ENCODE measurements at regions not wholly inside any gene's neighbourhood (a gene's known extent, or its start where the extent isn't known, plus 50 kb on each side); places are given as distances from the start of the nearest gene placed in this dataset.

DNA sequence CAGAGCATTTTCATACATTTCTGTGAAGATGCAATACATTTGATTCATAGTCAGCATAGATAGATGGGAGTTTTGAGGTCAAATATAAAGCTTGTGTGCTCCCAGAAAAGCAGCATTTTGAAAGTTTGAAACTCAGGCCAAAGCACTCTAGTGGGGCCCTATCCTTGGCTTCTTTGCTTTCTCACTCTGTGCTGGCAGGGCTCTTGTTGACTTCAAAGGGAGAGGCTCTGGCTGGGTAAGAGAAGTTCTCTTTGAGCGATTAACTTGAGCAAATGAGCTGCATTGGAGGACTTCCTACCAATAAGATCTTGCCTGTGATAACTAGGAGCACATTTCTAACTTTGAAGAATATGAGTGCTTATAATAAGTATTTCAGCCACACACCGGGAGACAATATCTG, 214.0 kb upstream of the RARB start:
- in situ Hi-C loops (cut with HindIII; ENCODE audit: low sequenced_read_pairs): no loop called here
- TF ChIP-seq, protein P1, sequence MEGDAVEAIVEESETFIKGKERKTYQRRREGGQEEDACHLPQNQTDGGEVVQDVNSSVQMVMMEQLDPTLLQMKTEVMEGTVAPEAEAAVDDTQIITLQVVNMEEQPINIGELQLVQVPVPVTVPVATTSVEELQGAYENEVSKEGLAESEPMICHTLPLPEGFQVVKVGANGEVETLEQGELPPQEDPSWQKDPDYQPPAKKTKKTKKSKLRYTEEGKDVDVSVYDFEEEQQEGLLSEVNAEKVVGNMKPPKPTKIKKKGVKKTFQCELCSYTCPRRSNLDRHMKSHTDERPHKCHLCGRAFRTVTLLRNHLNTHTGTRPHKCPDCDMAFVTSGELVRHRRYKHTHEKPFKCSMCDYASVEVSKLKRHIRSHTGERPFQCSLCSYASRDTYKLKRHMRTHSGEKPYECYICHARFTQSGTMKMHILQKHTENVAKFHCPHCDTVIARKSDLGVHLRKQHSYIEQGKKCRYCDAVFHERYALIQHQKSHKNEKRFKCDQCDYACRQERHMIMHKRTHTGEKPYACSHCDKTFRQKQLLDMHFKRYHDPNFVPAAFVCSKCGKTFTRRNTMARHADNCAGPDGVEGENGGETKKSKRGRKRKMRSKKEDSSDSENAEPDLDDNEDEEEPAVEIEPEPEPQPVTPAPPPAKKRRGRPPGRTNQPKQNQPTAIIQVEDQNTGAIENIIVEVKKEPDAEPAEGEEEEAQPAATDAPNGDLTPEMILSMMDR (IDR thresholded peaks at IDR 0.05; ENCODE audit: low read depth, low read length, missing control alignments): no peak
- no peak overlapping the region for H3K4me3 ChIP-seq (ENCODE audit: low read depth, low read length)
- DNase-seq (ENCODE audit: low read depth): no peak

GRCh38 chr3:25218362-25218761, 209.7 kb upstream of the RARB start:
- in situ Hi-C loops (cut with HindIII; ENCODE audit: low sequenced_read_pairs): no loop called here
- TF ChIP-seq, protein P1 (IDR thresholded peaks at IDR 0.05; ENCODE audit: low read depth, low read length, missing control alignments): no peak
- no peak overlapping the region for H3K4me3 ChIP-seq (ENCODE audit: low read depth, low read length)
- DNase-seq (ENCODE audit: low read depth): no peak

DNA sequence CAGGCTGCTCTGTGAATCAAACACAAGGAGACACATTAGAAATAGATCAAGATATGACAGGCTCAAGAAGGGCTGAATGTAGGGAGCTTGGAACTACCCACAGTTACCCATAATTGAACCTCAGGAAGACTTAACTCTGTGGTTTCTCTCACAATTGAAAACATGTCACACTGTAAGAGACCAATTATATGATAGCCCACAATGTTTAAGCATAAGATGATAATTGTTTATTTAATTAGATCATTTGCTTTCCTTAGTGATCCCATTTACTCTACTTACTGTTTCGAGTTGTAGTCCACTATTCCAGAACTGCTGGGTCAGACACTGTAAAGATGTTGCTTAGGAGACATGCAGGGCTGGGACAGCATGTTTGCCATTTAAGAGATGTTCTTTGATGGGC, 201.3 kb upstream of the RARB start:
- no peak overlapping the region for H3K4me3 ChIP-seq (ENCODE audit: low read depth, low read length)
- TF ChIP-seq, protein P1 (IDR thresholded peaks at IDR 0.05; ENCODE audit: low read depth, low read length, missing control alignments): no peak
- in situ Hi-C loops (cut with HindIII; ENCODE audit: low sequenced_read_pairs): no loop called here
- no peak for DNase-seq (ENCODE audit: low read depth)

GRCh38 chr3:25229586-25229985, 198.5 kb upstream of the RARB start:
- no peak overlapping the region for H3K4me3 ChIP-seq (ENCODE audit: low read depth, low read length)
- TF ChIP-seq, protein P1 (IDR thresholded peaks at IDR 0.05; ENCODE audit: low read depth, low read length, missing control alignments): no peak
- DNase-seq (ENCODE audit: low read depth): no peak
- in situ Hi-C loops (cut with HindIII; ENCODE audit: low sequenced_read_pairs): no loop called here

GRCh38 chr3:25235031-25235430, 193.0 kb upstream of the RARB start:
- DNase-seq (ENCODE audit: low read depth): no peak
- in situ Hi-C loops (cut with HindIII; ENCODE audit: low sequenced_read_pairs): no loop called here
- TF ChIP-seq, protein P1 (IDR thresholded peaks at IDR 0.05; ENCODE audit: low read depth, low read length, missing control alignments): no peak
- H3K4me3 ChIP-seq (ENCODE audit: low read depth, low read length): no peak overlapping the region

DNA sequence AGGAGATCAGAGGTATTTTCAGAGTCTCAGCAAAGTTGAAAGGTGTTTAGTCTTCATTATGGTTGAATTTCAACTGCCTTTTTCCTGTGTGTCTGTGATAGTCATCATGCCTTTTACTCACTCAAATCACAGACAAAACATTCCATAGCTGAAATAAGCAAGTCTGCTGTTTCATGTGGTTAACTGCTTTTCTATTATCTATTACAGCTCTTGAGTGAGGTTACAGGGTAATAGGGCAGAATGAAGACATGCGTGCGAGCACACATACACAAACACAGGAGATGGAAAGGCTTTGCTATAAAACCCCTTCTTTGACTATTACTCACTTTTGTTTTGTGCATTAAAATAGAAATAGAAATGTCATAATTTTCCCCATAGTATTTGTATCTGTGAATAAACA, 192.6 kb upstream of the RARB start:
- no peak for DNase-seq (ENCODE audit: low read depth)
- TF ChIP-seq, protein P1 (IDR thresholded peaks at IDR 0.05; ENCODE audit: low read depth, low read length, missing control alignments): no peak
- in situ Hi-C loops (cut with HindIII; ENCODE audit: low sequenced_read_pairs): no loop called here
- no peak overlapping the region for H3K4me3 ChIP-seq (ENCODE audit: low read depth, low read length)

DNA sequence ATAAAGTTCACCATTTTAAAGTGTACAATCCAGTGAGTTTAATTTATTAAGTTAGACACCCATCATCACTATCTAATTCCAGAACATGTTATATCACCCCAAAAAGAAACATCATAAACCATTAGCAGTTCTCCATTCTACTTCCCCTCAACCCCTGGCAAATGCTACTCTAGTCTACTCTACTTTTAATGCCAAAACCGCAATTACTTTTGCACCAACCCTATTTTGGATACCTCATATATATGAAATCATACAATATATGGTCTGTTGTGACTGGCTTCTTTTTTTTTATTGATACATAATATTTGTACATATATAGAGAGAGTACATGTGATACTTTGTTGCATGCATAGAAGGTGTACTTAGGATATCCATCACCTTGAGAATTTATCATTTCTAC, 190.5 kb upstream of the RARB start:
- no peak for DNase-seq (ENCODE audit: low read depth)
- H3K4me3 ChIP-seq (ENCODE audit: low read depth, low read length): no peak overlapping the region
- in situ Hi-C loops (cut with HindIII; ENCODE audit: low sequenced_read_pairs): no loop called here
- TF ChIP-seq, protein P1 (IDR thresholded peaks at IDR 0.05; ENCODE audit: low read depth, low read length, missing control alignments): no peak

All from astrocyte of the cerebellum (primary cell).